Right lobe of liver (tissue), 6 donors: ENCODE measurements at regions not wholly inside any gene's neighbourhood (a gene's known extent, or its start where the extent isn't known, plus 50 kb on each side); places are given as distances from the start of the nearest gene placed in this dataset.

Experiments
- ATAC-seq, 4 donors: fragments of 200-7000 bp; cut with Tn5 transposase; one replicate each; pipeline ENCODE4 v1.9.1; 2020; ENCODE audit warnings: mild to moderate bottlenecking in 4 of 4, moderate library complexity in 4 of 4
- DNase-seq, 3 donors: peaks; one replicate each; pipeline ENCODE4 v3.0.0-alpha.2; 2020
- H3K27ac ChIP-seq, 3 donors: fragments of 200-600 bp; one replicate each; pipeline ENCODE4 v1.8.0; 2022
- H3K27me3 ChIP-seq, 2 donors: fragments of 200-600 bp; one replicate each; pipeline ENCODE4 v1.8.0; 2022
- H3K36me3 ChIP-seq, 4 donors: fragments of 200-600 bp; sonication (generic) in 1 of 4; one replicate each; pipeline versions ENCODE4 v1.5.1 to v1.8.0; 2017 to 2022; ENCODE audit warnings: control low read depth in 1 of 4
- H3K4me1 ChIP-seq, 4 donors: fragments of 200-600 bp; sonication (generic) in 1 of 4; one replicate each; pipeline versions ENCODE4 v1.5.1 to v1.8.0; 2017 to 2022; ENCODE audit warnings: control low read depth in 1 of 4
- H3K4me3 ChIP-seq, 3 donors: fragments of 200-600 bp; one replicate each; pipeline ENCODE4 v1.8.0; 2022
- H3K9me3 ChIP-seq, 4 donors: fragments of 200-600 bp; sonication (generic) in 1 of 4; one replicate each; pipeline versions ENCODE4 v1.5.1 to v1.8.0; 2017 to 2022; ENCODE audit warnings: control low read depth in 1 of 4
- CTCF ChIP-seq, 4 donors: fragments of 200-600 bp in 3 of 4; fragments of 450-650 bp in 1 of 4; IDR thresholded peaks; one replicate each; pipeline versions ENCODE4 v1.5.1 to v1.8.0; 2016 to 2022; ENCODE audit warnings: antibody characterized with exemption in 4 of 4, mild to moderate bottlenecking in 2 of 4
- POLR2A ChIP-seq: fragments of 450-650 bp; IDR thresholded peaks from one replicate; pipeline ENCODE4 v1.6.1; 2017; ENCODE audit warnings: antibody characterized with exemption, mild to moderate bottlenecking
- WGBS: methylation state at CpG from one replicate; pipeline ENCODE4 v1.1.6; 2018; ENCODE audit warnings: low coverage, low lambda C conversion rate; ENCODE audit not compliant: insufficient coverage; ENCODE audit errors: missing lambda C conversion rate; 5-methylcytosine and 5-hydroxymethylcytosine counted together
- intact Hi-C, 2 donors: fragments of 100-400 bp; cut with DNase I; formaldehyde crosslinking; loops; one replicate each; pipeline versions ENCODE4 v1.11.2 to v1.14.1; 2022
- donor health status: DM: no; HTN: yes; CAD: no.
- donor health status: DM: no; HTN: no; CAD: no.
- donor health status: DM: no; HTN: no; CAD: no.
- donor health status: DM: no; HTN: yes; CAD: no.
- donor health status: DM: no; HTN: yes; CAD: no.

GRCh38 chr7:91338226-91339020 lies 74.2 kb downstream of the FZD1 start:
- DNase-seq (no peak), ATAC-seq (no peak)
- H3K4me1 ChIP-seq, result no peaks in the 10 kb centered on the region
- WGBS, result 47% methylated on average over 3 of the region's 3 CpGs
- TF ChIP-seq POLR2A (no peak), CTCF (IDR thresholded peaks at IDR 0.05) (no peak)
- H3K27ac ChIP-seq, result no peak overlapping the region
- no peaks in the 10 kb centered on the region for H3K9me3 ChIP-seq
- no peaks in the 10 kb centered on the region for H3K36me3 ChIP-seq
- H3K27me3 ChIP-seq, result no peaks in the 10 kb centered on the region
- intact Hi-C loops, result no loop called here
- no peak overlapping the region for H3K4me3 ChIP-seq

GRCh38 chr7:91342346-91342745 lies 78.1 kb downstream of the FZD1 start:
- TF ChIP-seq CTCF (IDR thresholded peaks at IDR 0.05) (no peak), POLR2A (no peak)
- Histone ChIP-seq H3K27ac (no peak overlapping the region), H3K4me3 (no peak overlapping the region), H3K27me3 (no peaks in the 10 kb centered on the region), H3K9me3 (no peaks in the 10 kb centered on the region), H3K4me1 (no peaks in the 10 kb centered on the region), H3K36me3 (no peaks in the 10 kb centered on the region)
- no peak for DNase-seq
- intact Hi-C loops, result no loop called here
- no peak for ATAC-seq
- WGBS, result 60% methylated on average over 4 of the region's 9 CpGs

DNA sequence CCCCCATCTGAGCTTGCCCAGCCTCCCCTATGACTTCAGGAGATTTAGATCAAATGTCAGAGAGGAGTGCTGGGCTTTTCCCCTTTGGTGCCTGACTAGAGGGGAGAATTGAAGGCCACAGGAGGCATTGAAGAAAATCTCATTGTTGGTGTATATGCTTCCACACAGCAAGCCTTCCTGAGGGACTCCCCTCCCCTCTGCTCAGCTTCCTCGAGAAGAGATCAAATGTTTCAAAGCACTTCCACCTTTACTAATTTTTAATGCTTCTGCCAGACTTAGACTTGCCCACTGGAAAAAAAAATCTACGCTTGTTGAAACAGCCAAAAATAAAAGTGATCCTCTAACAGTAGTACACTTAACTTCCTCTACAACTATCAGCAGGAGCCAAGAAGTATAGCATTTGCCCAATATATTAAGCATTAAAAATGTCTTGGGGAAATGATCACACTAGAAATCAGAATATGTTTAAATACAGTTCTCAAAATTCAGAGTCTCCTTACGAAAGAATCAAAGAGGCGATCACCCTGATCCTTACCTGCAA lies 79.3 kb downstream of the FZD1 start:
- H3K27me3 ChIP-seq, result no peaks in the 10 kb centered on the region
- H3K36me3 ChIP-seq, result no peaks in the 10 kb centered on the region
- no peaks in the 10 kb centered on the region for H3K9me3 ChIP-seq
- no peak for DNase-seq
- TF ChIP-seq CTCF (IDR thresholded peaks at IDR 0.05) (no peak), POLR2A (no peak)
- no peak overlapping the region for H3K4me3 ChIP-seq
- 51% methylated on average over 4 of the region's 4 CpGs for WGBS
- intact Hi-C loops, result no loop called here
- peak in 1 of 4 donors; percentile 18 for ATAC-seq
- H3K27ac ChIP-seq, result no peak overlapping the region
- H3K4me1 ChIP-seq, result peaks cover 0 to 2% (median 0%) of the 10 kb centered on the region in 4 donors

DNA sequence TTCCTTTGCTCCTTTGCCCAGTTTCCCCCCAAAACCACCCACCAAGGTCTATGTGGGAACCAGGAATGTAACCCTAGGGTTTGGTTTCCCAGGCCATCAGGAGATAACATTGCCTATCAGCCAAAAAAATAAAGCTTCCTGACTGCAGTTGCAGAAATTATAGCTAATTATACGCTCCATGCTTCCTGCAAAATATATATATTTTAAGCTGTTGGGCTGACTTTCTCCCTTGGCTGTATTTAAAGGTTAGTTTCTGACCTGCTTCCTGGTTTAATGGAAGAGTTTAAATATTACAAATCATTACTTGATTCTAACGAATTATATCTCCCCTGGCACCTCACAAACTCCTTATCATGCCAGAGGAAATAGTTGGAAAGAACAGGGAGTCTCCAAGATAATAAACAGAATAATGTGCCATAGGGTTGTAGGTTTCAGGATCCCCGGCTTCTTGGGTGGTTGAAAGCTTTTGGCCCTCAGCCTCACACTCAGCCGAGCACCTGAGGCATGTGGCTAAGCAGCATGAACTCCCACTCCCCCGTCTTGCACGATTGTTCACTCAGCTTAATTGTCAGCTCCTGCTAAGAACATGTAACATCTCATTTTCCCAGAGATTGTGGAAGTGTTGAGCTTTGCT lies 79.9 kb downstream of the FZD1 start:
- H3K4me1 ChIP-seq, result peaks cover 0 to 2% (median 0%) of the 10 kb centered on the region in 4 donors
- DNase-seq, result no peak
- TF ChIP-seq POLR2A, result no peak
- TF ChIP-seq CTCF (IDR thresholded peaks at IDR 0.05), result no peak
- H3K4me3 ChIP-seq, result no peak overlapping the region
- no peak overlapping the region for H3K27ac ChIP-seq
- intact Hi-C loops, result no loop called here
- H3K27me3 ChIP-seq, result no peaks in the 10 kb centered on the region
- no peaks in the 10 kb centered on the region for H3K9me3 ChIP-seq
- no peak for ATAC-seq
- 31% methylated on average over 6 of the region's 6 CpGs for WGBS
- no peaks in the 10 kb centered on the region for H3K36me3 ChIP-seq
